Activated naive CD4-positive, alpha-beta T cell treated with anti-CD3 and anti-CD28 coated beads for 36 hours (primary cell): ENCODE measurements at regions not wholly inside any gene's neighbourhood (a gene's known extent, or its start where the extent isn't known, plus 50 kb on each side); places are given as distances from the start of the nearest gene placed in this dataset.

Source experiments
- CTCF ChIA-PET: fragments of 350-600 bp; sonication (Branson Sonifier 250); formaldehyde crosslinking; loops from one replicate; lab custom pipeline; 2021; ENCODE audit warnings: antibody characterized with exemption; lab: Charles Lee
- DNase-seq: peaks from one replicate; pipeline ENCODE4 v3.0.0-alpha.2; 2020
- H3K27ac Mint-ChIP-seq: one replicate; pipeline ENCODE4 v1.8.0; 2021; ENCODE audit warnings: mild to moderate bottlenecking, mixed read lengths
- H3K27me3 Mint-ChIP-seq: one replicate; pipeline ENCODE4 v1.8.0; 2021; ENCODE audit warnings: low read depth, mixed read lengths
- H3K36me3 Mint-ChIP-seq: one replicate; pipeline ENCODE4 v1.8.0; 2021; ENCODE audit warnings: low read depth, mixed read lengths
- H3K4me1 Mint-ChIP-seq: one replicate; pipeline ENCODE4 v1.8.0; 2021; ENCODE audit warnings: low read depth, mixed read lengths
- H3K4me3 Mint-ChIP-seq: one replicate; pipeline ENCODE4 v1.8.0; 2021; ENCODE audit warnings: mild to moderate bottlenecking, moderate library complexity, mixed read lengths
- H3K9me3 Mint-ChIP-seq: one replicate; pipeline ENCODE4 v1.8.0; 2021; ENCODE audit warnings: mixed read lengths
- intact Hi-C: fragments of 100-400 bp; cut with micrococcal nuclease; formaldehyde crosslinking; loops from one replicate; pipeline ENCODE4 v1.15.1; 2023

DNA sequence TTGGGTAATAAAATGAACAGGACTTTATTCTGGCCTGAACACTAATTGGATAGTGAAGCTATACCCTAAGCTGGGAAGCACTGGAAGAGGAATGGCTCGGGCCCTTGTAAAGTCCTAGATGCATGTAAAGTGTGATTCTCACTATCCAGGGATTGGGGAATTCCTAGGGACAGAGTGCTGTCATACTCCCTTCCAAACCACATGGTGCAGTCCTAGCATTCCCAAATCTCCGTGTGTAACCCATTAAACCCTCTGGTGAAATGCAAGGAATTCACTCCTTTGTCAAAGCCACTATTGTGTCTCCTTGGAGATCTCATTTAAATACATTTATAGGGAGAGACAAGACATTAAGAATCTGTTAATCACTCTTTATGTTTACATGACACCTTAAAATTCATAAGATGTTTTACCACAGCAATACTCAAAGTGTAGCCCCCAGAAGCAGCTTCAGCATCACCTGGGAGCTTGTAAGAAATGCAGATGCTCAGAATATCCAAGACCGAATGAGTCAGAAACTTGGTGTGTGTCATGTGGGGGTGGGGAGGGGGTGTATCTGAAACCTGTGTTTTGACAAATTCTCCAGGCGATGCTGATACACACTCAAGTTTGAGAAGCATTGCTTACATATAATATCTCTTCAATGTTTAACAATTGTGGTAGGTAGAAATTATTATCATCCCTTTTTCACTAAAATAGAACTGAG is 121.8 kb upstream of the NPHP3 start:
- no peaks in the 10 kb centered on the region for H3K9me3 Mint-ChIP-seq
- no peaks in the 10 kb centered on the region for H3K36me3 Mint-ChIP-seq
- H3K4me3 Mint-ChIP-seq = no peak overlapping the region
- no peak for DNase-seq
- H3K4me1 Mint-ChIP-seq = no peaks in the 10 kb centered on the region
- H3K27ac Mint-ChIP-seq = no peak overlapping the region
- CTCF ChIA-PET = no interaction called here
- intact Hi-C loops = no loop called here
- H3K27me3 Mint-ChIP-seq = peaks cover 8% of the 10 kb centered on the region

DNA sequence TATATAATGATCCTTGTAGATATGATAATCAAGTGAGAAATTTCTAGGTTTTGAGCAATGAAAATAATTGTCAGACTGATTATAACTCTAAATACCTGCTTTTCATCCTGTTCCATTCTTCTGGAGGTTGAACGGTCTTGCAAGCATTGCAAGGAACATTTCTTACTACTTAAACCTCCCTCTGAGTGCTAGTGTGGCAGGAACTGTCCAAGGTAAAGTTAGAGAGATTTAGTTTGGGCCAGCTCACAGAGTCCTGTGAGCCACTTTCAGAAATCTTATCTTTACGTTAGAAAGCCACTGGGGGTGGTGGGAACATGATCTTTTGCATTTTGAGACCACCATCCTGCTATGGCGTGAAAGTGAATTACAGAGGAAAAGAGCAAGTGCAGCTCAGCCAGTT is 121.1 kb upstream of the NPHP3 start:
- Mint-ChIP-seq H3K4me1 (no peaks in the 10 kb centered on the region), H3K27ac (no peak overlapping the region), H3K36me3 (no peaks in the 10 kb centered on the region), H3K4me3 (no peak overlapping the region), H3K9me3 (no peaks in the 10 kb centered on the region), H3K27me3 (peaks cover 8% of the 10 kb centered on the region)
- intact Hi-C loops = no loop called here
- no peak for DNase-seq
- CTCF ChIA-PET = no interaction called here

DNA sequence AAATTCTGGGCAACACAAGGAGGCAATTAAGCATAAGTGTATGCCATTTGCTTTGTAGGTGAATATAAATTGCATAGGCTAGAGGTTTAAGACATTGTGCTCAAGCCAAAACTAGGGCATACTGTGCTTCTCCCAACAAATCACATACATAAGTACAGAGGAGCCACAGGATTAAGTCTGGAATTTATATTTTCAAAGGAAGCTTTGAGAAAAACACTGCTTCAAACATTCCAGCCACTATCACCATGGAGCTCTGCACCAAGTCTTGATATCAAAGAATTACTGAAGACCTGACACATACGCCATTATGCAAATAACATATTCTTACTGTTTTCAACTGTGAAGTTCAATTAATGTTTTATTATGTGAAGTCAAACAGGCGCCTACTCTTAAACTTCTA is 119.4 kb upstream of the NPHP3 start:
- peaks cover 11% of the 10 kb centered on the region for H3K27me3 Mint-ChIP-seq
- intact Hi-C loops = no loop called here

DNA sequence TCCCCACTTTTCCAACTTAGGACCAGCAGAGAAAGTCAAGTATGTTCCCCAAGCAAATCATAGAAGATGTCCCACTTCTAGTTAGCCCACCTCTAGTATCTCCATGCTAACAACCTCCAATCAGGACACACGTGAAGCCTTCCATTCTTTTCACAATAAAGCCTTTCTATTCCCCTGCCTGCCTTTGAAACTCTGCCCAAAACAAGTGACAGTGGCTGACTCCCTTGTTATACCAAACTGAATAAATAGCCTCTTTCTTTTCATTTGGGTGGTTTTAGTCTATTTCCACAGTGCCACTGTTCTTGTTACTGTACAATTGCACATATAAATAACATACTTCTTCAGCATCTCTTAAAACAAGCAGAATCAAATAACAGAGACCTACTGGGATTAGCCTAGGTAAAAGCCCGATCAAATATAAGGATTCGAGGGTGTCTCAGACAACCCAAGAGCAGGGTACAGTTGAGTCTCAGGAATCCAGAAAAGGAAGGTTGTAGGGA is 118.0 kb upstream of the NPHP3 start:
- Mint-ChIP-seq H3K36me3 (no peaks in the 10 kb centered on the region), H3K27me3 (peaks cover 11% of the 10 kb centered on the region), H3K4me1 (no peaks in the 10 kb centered on the region), H3K27ac (no peak overlapping the region), H3K4me3 (no peak overlapping the region), H3K9me3 (no peaks in the 10 kb centered on the region)
- DNase-seq = no peak
- intact Hi-C loops = no loop called here
- CTCF ChIA-PET = no interaction called here

More for the DNA sequence above, 119.4 kb upstream of the NPHP3 start:
- no peak overlapping the region for H3K4me3 Mint-ChIP-seq
- no peaks in the 10 kb centered on the region for H3K9me3 Mint-ChIP-seq
- H3K4me1 Mint-ChIP-seq = no peaks in the 10 kb centered on the region
- no peak for DNase-seq
- no peaks in the 10 kb centered on the region for H3K36me3 Mint-ChIP-seq
- H3K27ac Mint-ChIP-seq = no peak overlapping the region
- CTCF ChIA-PET = no interaction called here

DNA sequence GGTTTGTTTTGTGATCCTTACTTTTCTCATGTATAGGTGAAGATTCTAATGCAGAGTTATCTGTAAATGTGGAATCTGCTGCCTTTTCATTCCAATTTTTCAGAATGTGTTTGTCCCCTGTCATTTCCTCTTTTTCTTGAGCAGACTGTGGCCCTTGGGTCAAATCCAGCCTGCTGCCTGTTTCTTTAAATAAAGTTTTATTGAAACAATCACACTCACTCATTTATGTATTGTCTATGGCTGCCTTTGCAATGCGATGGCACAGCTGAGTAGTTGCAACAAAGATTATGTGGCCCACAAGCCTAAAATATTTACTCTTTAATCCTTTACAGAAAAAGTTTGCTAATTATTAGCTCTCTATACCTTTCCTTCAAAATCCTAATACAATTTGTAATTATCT is 116.3 kb upstream of the NPHP3 start:
- Mint-ChIP-seq H3K9me3 (no peaks in the 10 kb centered on the region), H3K27ac (no peak overlapping the region), H3K36me3 (no peaks in the 10 kb centered on the region), H3K27me3 (peaks cover 9% of the 10 kb centered on the region), H3K4me3 (no peak overlapping the region), H3K4me1 (no peaks in the 10 kb centered on the region)
- CTCF ChIA-PET = no interaction called here
- DNase-seq = no peak
- intact Hi-C loops = no loop called here

GRCh38 chr3:132837615-132838014 is 115.4 kb upstream of the NPHP3 start:
- Mint-ChIP-seq H3K36me3 (no peaks in the 10 kb centered on the region), H3K9me3 (no peaks in the 10 kb centered on the region), H3K4me1 (no peaks in the 10 kb centered on the region), H3K27me3 (peaks cover 8% of the 10 kb centered on the region), H3K27ac (no peak overlapping the region), H3K4me3 (no peak overlapping the region)
- intact Hi-C loops = no loop called here
- CTCF ChIA-PET = no interaction called here
- no peak for DNase-seq

GRCh38 chr3:132834356-132834755 is 112.1 kb upstream of the NPHP3 start:
- Mint-ChIP-seq H3K27me3 (peaks cover 4% of the 10 kb centered on the region), H3K4me3 (no peak overlapping the region), H3K36me3 (no peaks in the 10 kb centered on the region), H3K9me3 (no peaks in the 10 kb centered on the region), H3K27ac (no peak overlapping the region), H3K4me1 (no peaks in the 10 kb centered on the region)
- CTCF ChIA-PET = no interaction called here
- intact Hi-C loops = no loop called here
- no peak for DNase-seq

DNA sequence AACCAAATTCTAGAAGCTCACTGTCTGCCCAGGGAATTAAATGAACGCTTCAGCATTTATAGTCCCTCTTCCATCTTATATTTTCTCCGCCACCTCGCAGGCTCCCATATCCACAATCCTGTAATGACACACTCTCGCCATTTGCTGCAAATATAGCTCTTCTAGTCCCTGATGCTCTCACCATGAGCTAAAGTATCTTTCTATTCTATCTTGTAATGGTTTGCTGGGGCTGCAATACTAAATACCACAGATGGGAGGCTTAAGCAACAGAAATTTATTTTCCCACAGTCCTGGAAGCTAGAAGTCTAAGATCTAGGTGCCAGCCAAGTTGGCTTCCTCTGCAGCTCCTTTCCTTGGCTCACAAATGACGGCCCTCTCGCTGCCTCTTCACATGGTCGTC is 106.9 kb upstream of the NPHP3 start:
- no peaks in the 10 kb centered on the region for H3K4me1 Mint-ChIP-seq
- CTCF ChIA-PET = no interaction called here
- no peak overlapping the region for H3K4me3 Mint-ChIP-seq
- H3K27me3 Mint-ChIP-seq = no peaks in the 10 kb centered on the region
- intact Hi-C loops = no loop called here
- no peaks in the 10 kb centered on the region for H3K9me3 Mint-ChIP-seq
- H3K36me3 Mint-ChIP-seq = no peaks in the 10 kb centered on the region
- DNase-seq = no peak
- H3K27ac Mint-ChIP-seq = no peak overlapping the region

- H3K36me3 Mint-ChIP-seq = no peaks in the 10 kb centered on the region
- DNase-seq = no peak
- no peaks in the 10 kb centered on the region for H3K9me3 Mint-ChIP-seq
- H3K4me1 Mint-ChIP-seq = no peaks in the 10 kb centered on the region
- H3K27ac Mint-ChIP-seq = no peak overlapping the region
- peaks cover 8% of the 10 kb centered on the region for H3K27me3 Mint-ChIP-seq
- CTCF ChIA-PET = no interaction called here
- intact Hi-C loops = no loop called here
- H3K4me3 Mint-ChIP-seq = no peak overlapping the region
Observed at GRCh38 chr3:132822837-132823236, 100.6 kb upstream of the NPHP3 start.

GRCh38 chr3:132822266-132822665 is 100.1 kb upstream of the NPHP3 start:
- Mint-ChIP-seq H3K27me3 (peaks cover 10% of the 10 kb centered on the region), H3K36me3 (no peaks in the 10 kb centered on the region), H3K27ac (no peak overlapping the region), H3K4me1 (no peaks in the 10 kb centered on the region), H3K9me3 (no peaks in the 10 kb centered on the region), H3K4me3 (no peak overlapping the region)
- CTCF ChIA-PET = no interaction called here
- intact Hi-C loops = no loop called here
- no peak for DNase-seq

DNA sequence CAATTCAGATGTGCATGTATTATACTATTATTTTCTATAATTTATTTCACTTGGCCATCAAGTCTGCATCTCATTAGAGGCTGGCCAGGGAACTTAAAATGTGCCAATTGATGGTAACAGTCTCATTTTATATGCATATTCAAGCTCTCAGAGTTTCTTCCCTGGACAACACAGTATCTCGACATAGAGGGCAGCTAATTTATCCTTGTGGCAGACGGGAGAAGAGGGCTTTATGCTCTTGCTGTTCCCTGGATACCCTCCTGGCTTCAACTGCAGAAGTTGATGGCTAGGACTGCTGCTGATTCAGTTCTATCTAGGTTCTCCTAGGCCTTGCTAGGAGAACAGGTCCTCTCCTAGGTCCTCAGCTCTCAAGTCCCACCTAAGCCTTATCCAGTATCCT is 99.1 kb upstream of the NPHP3 start:
- Mint-ChIP-seq H3K27ac (no peak overlapping the region), H3K27me3 (peaks cover 15% of the 10 kb centered on the region), H3K9me3 (no peaks in the 10 kb centered on the region), H3K36me3 (no peaks in the 10 kb centered on the region), H3K4me1 (no peaks in the 10 kb centered on the region), H3K4me3 (no peak overlapping the region)
- no peak for DNase-seq
- intact Hi-C loops = no loop called here
- CTCF ChIA-PET = no interaction called here

DNA sequence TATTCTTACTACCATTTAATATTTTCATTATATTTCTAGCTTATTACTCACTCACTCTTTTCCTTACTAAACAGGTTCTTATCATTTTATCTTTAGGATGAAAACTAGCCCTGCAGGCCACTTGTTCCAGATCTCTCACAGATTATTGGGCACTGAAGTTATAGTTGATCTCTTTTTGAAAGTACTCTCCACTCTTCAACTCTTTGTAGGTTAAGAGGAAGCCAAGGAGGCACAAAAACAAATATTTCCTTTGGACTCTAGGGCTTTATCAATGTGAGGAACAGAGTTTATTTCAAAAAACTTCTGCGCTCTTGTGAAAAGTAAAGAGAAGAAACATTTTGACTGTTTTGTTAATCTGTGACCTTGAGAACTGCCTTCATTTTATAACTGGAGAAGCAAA is 96.0 kb upstream of the NPHP3 start:
- Mint-ChIP-seq H3K27ac (no peak overlapping the region), H3K9me3 (peaks cover 1% of the 10 kb centered on the region), H3K4me1 (no peaks in the 10 kb centered on the region), H3K36me3 (no peaks in the 10 kb centered on the region), H3K27me3 (peaks cover 15% of the 10 kb centered on the region), H3K4me3 (no peak overlapping the region)
- CTCF ChIA-PET = no interaction called here
- DNase-seq = no peak
- intact Hi-C loops = no loop called here

- intact Hi-C loops = no loop called here
- H3K36me3 Mint-ChIP-seq = no peaks in the 10 kb centered on the region
- CTCF ChIA-PET = no interaction called here
- H3K27ac Mint-ChIP-seq = no peak overlapping the region
- peaks cover 16% of the 10 kb centered on the region for H3K27me3 Mint-ChIP-seq
- H3K4me1 Mint-ChIP-seq = no peaks in the 10 kb centered on the region
- H3K9me3 Mint-ChIP-seq = peaks cover 3% of the 10 kb centered on the region
- no peak for DNase-seq
- H3K4me3 Mint-ChIP-seq = no peak overlapping the region
Observed at GRCh38 chr3:132817646-132818177, 95.5 kb upstream of the NPHP3 start.
